WTC11 (cell line): ENCODE measurements at regions not wholly inside any gene's neighbourhood (a gene's known extent, or its start where the extent isn't known, plus 50 kb on each side); places are given as distances from the start of the nearest gene placed in this dataset.

ENCODE experiments used
- AFF4 ChIP-seq: sonication (generic); formaldehyde crosslinking; IDR thresholded peaks from 2 replicates; pipeline ENCODE4 v1.8.1; 2023; ENCODE audit warnings: mild to moderate bottlenecking, missing genetic modification reagents, borderline replicate concordance
- ATF1 ChIP-seq: sonication (generic); formaldehyde crosslinking; IDR thresholded peaks from 2 replicates; pipeline ENCODE4 v1.8.1; 2023; ENCODE audit warnings: mild to moderate bottlenecking, moderate library complexity, missing genetic modification reagents
- CREB1 ChIP-seq: sonication (generic); formaldehyde crosslinking; IDR thresholded peaks from 2 replicates; pipeline ENCODE4 v1.8.0; 2023; ENCODE audit warnings: mild to moderate bottlenecking, missing genetic modification reagents
- CTCF ChIP-seq: fragments of 200-600 bp; IDR thresholded peaks from 2 replicates; pipeline ENCODE4 v1.8.0; 2022; ENCODE audit warnings: antibody characterized with exemption
- E2F1 ChIP-seq: sonication (generic); formaldehyde crosslinking; IDR thresholded peaks from 2 replicates; pipeline ENCODE4 v1.8.0; 2022; ENCODE audit warnings: mild to moderate bottlenecking, missing genetic modification reagents
- E2F4 ChIP-seq: sonication (generic); formaldehyde crosslinking; IDR thresholded peaks from 2 replicates; pipeline ENCODE4 v1.8.1; 2022; ENCODE audit warnings: low read depth, mild to moderate bottlenecking, moderate library complexity, missing genetic modification reagents, borderline replicate concordance
- EMX1 ChIP-seq: fragments of 250-450 bp; sonication (Bioruptor Pico); IDR thresholded peaks from 2 replicates; pipeline ENCODE4 v1.8.0; 2021; ENCODE audit warnings: mild to moderate bottlenecking
- ESRRA ChIP-seq: sonication (generic); formaldehyde crosslinking; IDR thresholded peaks from 2 replicates; pipeline ENCODE4 v1.8.1; 2022; ENCODE audit warnings: mild to moderate bottlenecking, missing genetic modification reagents, borderline replicate concordance
- GTF2I ChIP-seq: fragments of 250-450 bp; sonication (Bioruptor Pico); conservative IDR thresholded peaks from 2 replicates; pipeline ENCODE4 v1.4.0; 2021; ENCODE audit warnings: mild to moderate bottlenecking
- MAX ChIP-seq: sonication (generic); formaldehyde crosslinking; IDR thresholded peaks from 2 replicates; pipeline ENCODE4 v1.8.0; 2022; ENCODE audit warnings: mild to moderate bottlenecking, missing genetic modification reagents
- NR3C1 ChIP-seq: sonication (generic); formaldehyde crosslinking; conservative IDR thresholded peaks from 2 replicates; pipeline ENCODE4 v1.8.1; 2023; ENCODE audit warnings: low read depth, mild to moderate bottlenecking, missing genetic modification reagents
- PRDM15 ChIP-seq: sonication (generic); formaldehyde crosslinking; IDR thresholded peaks from 2 replicates; pipeline ENCODE4 v1.8.0; 2022; ENCODE audit warnings: missing genetic modification reagents
- TP53 ChIP-seq: sonication (generic); formaldehyde crosslinking; IDR thresholded peaks from 2 replicates; pipeline ENCODE4 v1.8.1; 2023; ENCODE audit warnings: mild to moderate bottlenecking, missing genetic modification reagents
- ZNF138 ChIP-seq: sonication (generic); formaldehyde crosslinking; conservative IDR thresholded peaks from 2 replicates; pipeline ENCODE4 v1.8.1; 2022; ENCODE audit warnings: mild to moderate bottlenecking, moderate library complexity, missing genetic modification reagents

- TF ChIP-seq ZNF138 (no peak), ESRRA (CRISPR knock-in tag) (no peak), PRDM15 (CRISPR knock-in tag) (no peak), TP53 (no peak), CTCF (no peak), NR3C1 (CRISPR knock-in tag) (no peak), CREB1 (CRISPR knock-in tag) (no peak), GTF2I (CRISPR knock-in tag) (no peak), ATF1 (no peak), E2F1 (CRISPR knock-in tag) (no peak), AFF4 (CRISPR knock-in tag) (no peak), EMX1 (CRISPR knock-in tag) (no peak), MAX (no peak), E2F4 (CRISPR knock-in tag) (no peak)
These were observed 810.3 kb upstream of the ACO1 start for GRCh38 chr9:31574006-31574765.
